ENCODE measurements at regions not wholly inside any gene's neighbourhood (a gene's known extent, or its start where the extent isn't known, plus 50 kb on each side); places are given as distances from the start of the nearest gene placed in this dataset.

- no peak for TF ChIP-seq POLR2A (IDR thresholded peaks at IDR 0.05; ENCODE audit: low read depth, low read length)
- no peak for TF ChIP-seq POLR2AphosphoS5 (IDR thresholded peaks at IDR 0.05; ENCODE audit: low read depth, low read length)
Measured at GRCh38 chr6:6984585-6985366, 123.0 kb upstream of the RREB1 start.

All from GM12892 (cell line).